ENCODE measurements at regions not wholly inside any gene's neighbourhood (a gene's known extent, or its start where the extent isn't known, plus 50 kb on each side); places are given as distances from the start of the nearest gene placed in this dataset.

GRCh38 chr2:18356676-18357075, 203.8 kb downstream of the RDH14 start:
- no peak for TF ChIP-seq CTCF (IDR thresholded peaks at IDR 0.05)
- no peak for TF ChIP-seq POLR2A (IDR thresholded peaks at IDR 0.05)
